K562 (cell line): ENCODE measurements at regions not wholly inside any gene's neighbourhood (a gene's known extent, or its start where the extent isn't known, plus 50 kb on each side); places are given as distances from the start of the nearest gene placed in this dataset.

Experiments used
- ATAC-seq: fragments of 200-7000 bp; cut with Tn5 transposase; 3 replicates; pipeline ENCODE4 v1.9.1; 2020; ENCODE audit warnings: moderate library complexity
- BruUV-seq: library from RNA; stranded (reverse); fragments of 400-500 nt; replicated peaks from 2 replicates; lab custom pipeline; 2021; lab: Mats Ljungman, UMichigan
- CTCF ChIA-PET: fragments of 300-600 bp; formaldehyde crosslinking; extraction: SDS; loops from one replicate; lab custom pipeline; 2021; ENCODE audit warnings: low intra/inter-chr PET ratio; lab: Yijun Ruan, JAX
- POLR2A ChIA-PET: fragments of 300-600, 350-650 bp; sonication (Branson Sonifier 250); formaldehyde crosslinking; extraction: SDS; loops from one replicate; lab custom pipeline; 2021; ENCODE audit warnings: antibody characterized with exemption, inconsistent platforms; lab: Yijun Ruan, JAX
- DNase-seq, 4 experiments: peaks; one replicate each; pipeline versions ENCODE4 v3.0.0 to v3.0.0-alpha.2; 2011 to 2018; ENCODE audit warnings: low spot score in 3 of 4, mixed read lengths in 3 of 4; ENCODE audit errors: extremely low read depth in 1 of 4
- FAIRE-seq: peaks from 2 replicates; lab custom pipeline; 2011; peaks lifted over from hg19 to GRCh38; lab: Jason Lieb, UNC
- H2AFZ ChIP-seq: 2 replicates; pipeline ENCODE4 v1.6.0; 2011; ENCODE audit warnings: low read depth, low read length, control low read depth, inconsistent platforms
- H3K27ac ChIP-seq: fragments of 200-600 bp; 3 replicates; pipeline ENCODE4 v1.8.0; 2011; ENCODE audit warnings: low read depth, mild to moderate bottlenecking, control low read depth, inconsistent platforms, low read length, moderate library complexity, mixed read lengths; ENCODE audit errors: extremely low read depth
- H3K27me3 ChIP-seq, 2 experiments: fragments of 300-600 bp in 1 of 2; 2 replicates in 1 of 2; 3 replicates in 1 of 2; pipeline versions ENCODE4 v1.6.0 to v1.8.0; 2011; ENCODE audit warnings: inconsistent platforms in 2 of 2, low read length in 2 of 2, mild to moderate bottlenecking in 1 of 2, mixed read lengths in 1 of 2, moderate library complexity in 1 of 2; ENCODE audit not compliant: control insufficient read depth in 2 of 2, insufficient read depth in 2 of 2
- H3K36me3 ChIP-seq: fragments of 300-600 bp; 3 replicates; pipeline ENCODE4 v1.8.0; 2011; ENCODE audit warnings: mild to moderate bottlenecking, low read length, inconsistent platforms; ENCODE audit not compliant: control insufficient read depth, insufficient read depth
- H3K4me1 ChIP-seq, 2 experiments: fragments of 200-600 bp in 1 of 2; replicated peaks in 1 of 2; 2 replicates in 1 of 2; 3 replicates in 1 of 2; pipeline versions ENCODE4 v1.5.1 to v1.8.0; 2011; ENCODE audit warnings: inconsistent platforms in 2 of 2, low read length in 2 of 2, mild to moderate bottlenecking in 1 of 2, mixed read lengths in 1 of 2, moderate library complexity in 1 of 2; ENCODE audit not compliant: control insufficient read depth in 2 of 2, insufficient read depth in 2 of 2
- H3K4me2 ChIP-seq: 2 replicates; pipeline ENCODE4 v1.6.1; 2011; ENCODE audit warnings: low read length, control low read depth, inconsistent platforms, mixed read lengths; ENCODE audit not compliant: insufficient read depth
- H3K4me3 ChIP-seq: fragments of 200-600 bp; sonication (generic), shearing (Covaris generic); 2 replicates; pipeline ENCODE4 v1.5.1; 2016; ENCODE audit warnings: control low read depth, inconsistent platforms
- H3K79me2 ChIP-seq: fragments of 200-600 bp; 3 replicates; pipeline ENCODE4 v1.8.0; 2011; ENCODE audit warnings: low read length, inconsistent platforms; ENCODE audit not compliant: control insufficient read depth, insufficient read depth
- H3K9ac ChIP-seq, 2 experiments: 2 replicates each; pipeline versions ENCODE4 v1.6.0 to v1.6.1; 2011; ENCODE audit warnings: low read depth in 2 of 2, low read length in 2 of 2, control low read depth in 1 of 2, inconsistent platforms in 1 of 2, mild to moderate bottlenecking in 1 of 2, mixed read lengths in 1 of 2; ENCODE audit not compliant: insufficient read depth in 1 of 2
- H3K9me1 ChIP-seq: one replicate; pipeline ENCODE4 v1.6.0; 2011; ENCODE audit warnings: inconsistent platforms, mild to moderate bottlenecking, low read length, moderate library complexity; ENCODE audit not compliant: control insufficient read depth, insufficient read depth
- H3K9me3 ChIP-seq: replicated peaks from 2 replicates; pipeline ENCODE4 v1.5.1; 2011; ENCODE audit warnings: low read depth, low read length, inconsistent platforms; ENCODE audit not compliant: control insufficient read depth, insufficient read depth
- H4K20me1 ChIP-seq: replicated peaks from 2 replicates; pipeline ENCODE4 v1.6.1; 2011; ENCODE audit warnings: low read length, inconsistent platforms, mixed read lengths; ENCODE audit not compliant: control insufficient read depth, insufficient read depth
- ADNP ChIP-seq: fragments of 200-800 bp; sonication (Bioruptor generic); IDR thresholded peaks from 2 replicates; pipeline ENCODE4 v1.6.1; 2016; ENCODE audit warnings: missing genetic modification characterization, missing compliant biosample characterization
- ARNT ChIP-seq, 2 experiments: fragments of 450-650 bp; IDR thresholded peaks; 2 replicates each; pipeline ENCODE4 v1.6.1; 2016; ENCODE audit warnings: mild to moderate bottlenecking in 1 of 2
- CBFB ChIP-seq: sonication (generic); formaldehyde crosslinking; IDR thresholded peaks from 2 replicates; pipeline ENCODE4 v1.4.0; 2020; ENCODE audit warnings: mild to moderate bottlenecking, missing genetic modification reagents
- DNMT1 ChIP-seq: fragments of 450-650 bp; IDR thresholded peaks from 2 replicates; pipeline ENCODE4 v1.6.1; 2016; ENCODE audit warnings: antibody characterized with exemption, mild to moderate bottlenecking
- GABPA ChIP-seq: fragments of 200-800 bp; sonication (Bioruptor generic); conservative IDR thresholded peaks from 2 replicates; pipeline ENCODE4 v1.6.1; 2016; ENCODE audit warnings: low read depth, missing genetic modification characterization, missing compliant biosample characterization
- KLF1 ChIP-seq: fragments of 450-650 bp; IDR thresholded peaks from 2 replicates; pipeline ENCODE4 v1.6.1; 2016; ENCODE audit warnings: missing genetic modification characterization, missing compliant biosample characterization
- MCM5 ChIP-seq: fragments of 450-650 bp; IDR thresholded peaks from 2 replicates; pipeline ENCODE4 v1.6.1; 2016; ENCODE audit warnings: low read depth
- MEIS2 ChIP-seq: fragments of 450-650 bp; IDR thresholded peaks from 2 replicates; pipeline ENCODE4 v1.6.1; 2014; ENCODE audit warnings: mild to moderate bottlenecking; ENCODE audit not compliant: partially characterized antibody
- NR2C1 ChIP-seq, 2 experiments: fragments of 450-650 bp; IDR thresholded peaks; 2 replicates each; pipeline ENCODE4 v1.6.1; 2017; ENCODE audit warnings: mild to moderate bottlenecking in 2 of 2, antibody characterized with exemption in 1 of 2, inconsistent platforms in 1 of 2, missing compliant biosample characterization in 1 of 2, missing genetic modification characterization in 1 of 2
- SIN3B ChIP-seq: fragments of 450-650 bp; IDR thresholded peaks from 2 replicates; pipeline ENCODE4 v1.6.1; 2017; ENCODE audit warnings: low read depth, mild to moderate bottlenecking, moderate library complexity
- THRAP3 ChIP-seq: fragments of 450-650 bp; IDR thresholded peaks from 2 replicates; pipeline ENCODE4 v1.6.1; 2016; ENCODE audit warnings: mild to moderate bottlenecking, inconsistent platforms, borderline replicate concordance
- ZNF224 ChIP-seq: sonication (generic); formaldehyde crosslinking; IDR thresholded peaks from 2 replicates; pipeline ENCODE4 v1.8.0; 2022; ENCODE audit warnings: mild to moderate bottlenecking, missing genetic modification reagents
- ZNF324 ChIP-seq: fragments of 250-450 bp; sonication (Bioruptor Pico); IDR thresholded peaks from 2 replicates; pipeline ENCODE4 v1.4.0; 2020; ENCODE audit warnings: mild to moderate bottlenecking
- ZNF347 ChIP-seq: fragments of 450-650 bp; formaldehyde crosslinking; IDR thresholded peaks from 2 replicates; pipeline ENCODE4 v1.4.0; 2020; ENCODE audit warnings: low read depth, mild to moderate bottlenecking, moderate library complexity
- ZSCAN29 ChIP-seq: fragments of 450-650 bp; IDR thresholded peaks from 2 replicates; pipeline ENCODE4 v1.6.1; 2017
- WGBS: fragments of 100-300 bp; shearing (Covaris generic); methylation state at CpG from one replicate; pipeline ENCODE4 v1.1.6; 2016; ENCODE audit warnings: low coverage, mixed read lengths; ENCODE audit not compliant: insufficient coverage; ENCODE audit errors: missing lambda C conversion rate; 5-methylcytosine and 5-hydroxymethylcytosine counted together
- in situ Hi-C: fragments of 300-500 bp; cut with MboI; formaldehyde crosslinking; loops from 4 replicates; pipeline ENCODE4 v1.15.0; 2018; ENCODE audit warnings: inconsistent platforms, mixed read lengths
- intact Hi-C: fragments of 100-400 bp; cut with micrococcal nuclease; formaldehyde crosslinking; loops from 2 replicates; pipeline ENCODE4 v1.14.2; 2022
- TF ChIP-seq, protein P1 (sequence below): fragments of 450-650 bp; formaldehyde crosslinking; IDR thresholded peaks from 2 replicates; pipeline ENCODE4 v1.4.0; 2022; ENCODE audit warnings: missing genetic modification characterization
- TF ChIP-seq, protein P2 (sequence below): fragments of 450-650 bp; formaldehyde crosslinking; IDR thresholded peaks from 2 replicates; pipeline ENCODE4 v1.4.0; 2022; ENCODE audit warnings: mild to moderate bottlenecking, moderate library complexity

DNA sequence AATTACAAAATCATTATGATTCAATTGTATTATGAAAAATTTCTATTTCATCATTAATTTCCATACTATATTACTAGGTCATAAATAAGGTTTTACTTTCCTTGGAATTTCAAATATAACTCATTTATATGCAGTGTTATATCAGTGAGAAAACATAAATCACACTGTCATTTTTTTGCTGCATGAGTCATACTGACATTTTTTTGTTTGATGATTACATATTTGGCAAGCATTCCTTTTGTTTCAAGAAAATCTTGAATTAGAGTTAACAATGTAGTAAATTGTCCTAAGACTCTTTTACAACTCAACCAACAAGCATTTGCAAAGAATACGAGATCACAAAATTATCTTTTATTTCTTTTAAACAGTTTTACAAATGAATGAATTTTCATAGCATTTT, 298.4 kb upstream of the SEMA6A start:
- DNase-seq, result no peak
- H3K27ac ChIP-seq, result no peak overlapping the region
- 0% methylated on average over 1 of the region's 1 CpG for WGBS

DNA sequence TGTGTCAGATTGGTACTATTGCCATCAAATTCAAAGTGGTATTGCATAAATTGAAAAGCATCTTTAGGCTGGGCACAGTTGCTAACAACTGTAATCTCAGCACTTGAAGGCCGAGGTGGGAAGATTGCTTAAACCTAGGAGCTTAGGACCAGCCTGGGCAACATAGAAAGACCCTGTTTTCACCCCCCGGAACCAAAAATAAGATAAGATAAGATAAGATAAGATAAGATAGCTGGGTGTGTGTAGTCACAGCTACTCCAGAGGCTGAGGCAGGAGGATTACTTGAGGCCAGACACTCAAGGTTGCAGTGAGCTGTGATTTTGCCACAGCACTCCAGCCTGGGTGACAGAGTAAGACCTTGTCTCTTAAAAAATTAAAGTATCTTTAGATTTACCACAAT, 297.9 kb upstream of the SEMA6A start:
- no peak overlapping the region for H3K4me2 ChIP-seq
- H3K4me1 ChIP-seq, result no peaks in the 10 kb centered on the region
- intact Hi-C loops (no loop called here), in situ Hi-C loops (no loop called here)
- H3K9ac ChIP-seq, result no peak overlapping the region
- H3K4me3 ChIP-seq, result no peak overlapping the region
- no peaks in the 10 kb centered on the region for H3K27me3 ChIP-seq
- no peaks in the 10 kb centered on the region for H3K9me1 ChIP-seq
- WGBS, result 0% methylated on average over 2 of the region's 2 CpGs
- H3K9me3 ChIP-seq, result no peaks in the 10 kb centered on the region
- no peak for DNase-seq
- BruUV-seq, result no TSS peak
- no peak for FAIRE-seq
- no peaks in the 10 kb centered on the region for H3K36me3 ChIP-seq
- POLR2A ChIA-PET, result no interaction called here
- H3K27ac ChIP-seq, result no peak overlapping the region
- H3K79me2 ChIP-seq, result no peaks in the 10 kb centered on the region
- no peak overlapping the region for H2AFZ ChIP-seq
- ATAC-seq, result no peak
- H4K20me1 ChIP-seq, result no peaks in the 10 kb centered on the region
- CTCF ChIA-PET, result no interaction called here
- TF ChIP-seq THRAP3, result no peak
- TF ChIP-seq ARNT (IDR thresholded peaks at IDR 0.05), result no peak
- TF ChIP-seq ADNP (tag), result no peak
- no peak for TF ChIP-seq DNMT1
- TF ChIP-seq KLF1 (tag), result no peak
- TF ChIP-seq ZNF347 (CRISPR knock-in tag), result no peak
- TF ChIP-seq GABPA (tag), result no peak
- no peak for TF ChIP-seq NR2C1 (IDR thresholded peaks at IDR 0.05)
- no peak for TF ChIP-seq NR2C1 (tag; IDR thresholded peaks at IDR 0.05)
- TF ChIP-seq, protein P1, sequence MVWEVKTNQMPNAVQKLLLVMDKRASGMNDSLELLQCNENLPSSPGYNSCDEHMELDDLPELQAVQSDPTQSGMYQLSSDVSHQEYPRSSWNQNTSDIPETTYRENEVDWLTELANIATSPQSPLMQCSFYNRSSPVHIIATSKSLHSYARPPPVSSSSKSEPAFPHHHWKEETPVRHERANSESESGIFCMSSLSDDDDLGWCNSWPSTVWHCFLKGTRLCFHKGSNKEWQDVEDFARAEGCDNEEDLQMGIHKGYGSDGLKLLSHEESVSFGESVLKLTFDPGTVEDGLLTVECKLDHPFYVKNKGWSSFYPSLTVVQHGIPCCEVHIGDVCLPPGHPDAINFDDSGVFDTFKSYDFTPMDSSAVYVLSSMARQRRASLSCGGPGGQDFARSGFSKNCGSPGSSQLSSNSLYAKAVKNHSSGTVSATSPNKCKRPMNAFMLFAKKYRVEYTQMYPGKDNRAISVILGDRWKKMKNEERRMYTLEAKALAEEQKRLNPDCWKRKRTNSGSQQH (CRISPR knock-in tag), result no peak
- no peak for TF ChIP-seq ZNF224
- no peak for TF ChIP-seq SIN3B
- no peak for TF ChIP-seq CBFB (CRISPR knock-in tag)

More for the DNA sequence above, 298.4 kb upstream of the SEMA6A start:
- Histone ChIP-seq H3K4me2 (no peak overlapping the region), H3K9me1 (no peaks in the 10 kb centered on the region), H3K9ac (no peak overlapping the region), H4K20me1 (no peaks in the 10 kb centered on the region), H3K36me3 (no peaks in the 10 kb centered on the region), H3K27me3 (no peaks in the 10 kb centered on the region), H3K4me1 (no peaks in the 10 kb centered on the region), H3K9me3 (no peaks in the 10 kb centered on the region), H2AFZ (no peak overlapping the region), H3K79me2 (no peaks in the 10 kb centered on the region), H3K4me3 (no peak overlapping the region)
- intact Hi-C loops, result no loop called here
- BruUV-seq, result no TSS peak
- no peak for FAIRE-seq
- TF ChIP-seq, protein P2, sequence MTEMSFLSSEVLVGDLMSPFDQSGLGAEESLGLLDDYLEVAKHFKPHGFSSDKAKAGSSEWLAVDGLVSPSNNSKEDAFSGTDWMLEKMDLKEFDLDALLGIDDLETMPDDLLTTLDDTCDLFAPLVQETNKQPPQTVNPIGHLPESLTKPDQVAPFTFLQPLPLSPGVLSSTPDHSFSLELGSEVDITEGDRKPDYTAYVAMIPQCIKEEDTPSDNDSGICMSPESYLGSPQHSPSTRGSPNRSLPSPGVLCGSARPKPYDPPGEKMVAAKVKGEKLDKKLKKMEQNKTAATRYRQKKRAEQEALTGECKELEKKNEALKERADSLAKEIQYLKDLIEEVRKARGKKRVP, result no peak
- no peak for TF ChIP-seq ZNF324 (CRISPR knock-in tag)
- no peak for TF ChIP-seq ZSCAN29
- TF ChIP-seq MEIS2, result peak; percentile 53
- no peak for TF ChIP-seq MCM5
- TF ChIP-seq, all 486 proteins: peak for 1
- CTCF ChIA-PET, result no interaction called here
- no peak for ATAC-seq
- in situ Hi-C loops, result no loop called here
- POLR2A ChIA-PET, result no interaction called here
